HCT116 (cell line): ENCODE measurements at regions not wholly inside any gene's neighbourhood (a gene's known extent, or its start where the extent isn't known, plus 50 kb on each side); places are given as distances from the start of the nearest gene placed in this dataset.

Experiments
- ATAC-seq: fragments of 200-7000 bp; cut with Tn5 transposase; 2 replicates; pipeline ENCODE4 v1.9.1; 2020; ENCODE audit warnings: mild to moderate bottlenecking, moderate library complexity
- BruUV-seq: library from RNA; stranded (reverse); fragments of 400-500 nt; replicated peaks from 2 replicates; lab custom pipeline; 2021; lab: Mats Ljungman, UMichigan
- CTCF ChIA-PET: fragments of 300-600 bp; sonication (Branson Sonifier 250); formaldehyde crosslinking; loops from one replicate; lab custom pipeline; 2021; ENCODE audit warnings: antibody characterized with exemption; lab: Charles Lee
- POLR2A ChIA-PET: fragments of 300-600, 350-600 bp; sonication (Branson Sonifier 250); formaldehyde crosslinking; loops from one replicate; lab custom pipeline; 2021; ENCODE audit warnings: antibody characterized with exemption; lab: Charles Lee
- RAD21 ChIA-PET, 2 experiments: fragments of 300-600 bp; sonication (Branson Sonifier 250); formaldehyde crosslinking; loops; one replicate each; lab custom pipeline; 2023; ENCODE audit warnings: low total read pairs in 2 of 2; ENCODE audit not compliant: uncharacterized antibody in 2 of 2, unreplicated experiment in 2 of 2, low non-redundant PET in 1 of 2; lab: Charles Lee
- DNase-seq: peaks from one replicate; pipeline ENCODE4 v3.0.0-alpha.2; 2010; ENCODE audit warnings: low read depth, low spot score
- H2AFZ ChIP-seq: fragments of 200-600 bp; shearing (Covaris generic), sonication (generic); 2 replicates; pipeline ENCODE4 v1.6.1; 2017; ENCODE audit warnings: low read depth, mixed run types, mixed read lengths, antibody characterized with exemption, low read length; ENCODE audit not compliant: poor library complexity, severe bottlenecking
- H3K27ac ChIP-seq: 2 replicates; pipeline ENCODE4 v1.5.1; 2012; ENCODE audit warnings: low read depth, low read length
- H3K27me3 ChIP-seq: fragments of 200-600 bp; sonication (generic); 2 replicates; pipeline ENCODE4 v1.6.1; 2016; ENCODE audit warnings: mixed run types, low read length, mixed read lengths; ENCODE audit not compliant: insufficient read depth
- H3K36me3 ChIP-seq, 2 experiments: fragments of 200-500 bp in 1 of 2; fragments of 200-600 bp in 1 of 2; sonication (Bioruptor generic) in 1 of 2; sonication (generic) in 1 of 2; 2 replicates each; pipeline versions ENCODE4 v1.5.1 to v1.6.1; 2014 to 2016; ENCODE audit warnings: low read length in 2 of 2, inconsistent platforms in 1 of 2, mixed read lengths in 1 of 2, mixed run types in 1 of 2; ENCODE audit not compliant: insufficient read depth in 2 of 2, control insufficient read depth in 1 of 2
- H3K4me1 ChIP-seq, 2 experiments: fragments of 200-600 bp in 1 of 2; sonication (generic) in 1 of 2; 2 replicates each; pipeline versions ENCODE4 v1.5.1 to v1.6.1; 2012 to 2017; ENCODE audit warnings: low read length in 2 of 2, inconsistent platforms in 1 of 2, mild to moderate bottlenecking in 1 of 2, mixed read lengths in 1 of 2, mixed run types in 1 of 2, moderate library complexity in 1 of 2; ENCODE audit not compliant: insufficient read depth in 2 of 2, control insufficient read depth in 1 of 2
- H3K4me2 ChIP-seq: fragments of 200-600 bp; sonication (generic); 2 replicates; pipeline ENCODE4 v1.6.1; 2017; ENCODE audit warnings: mixed run types, low read length, mixed read lengths
- H3K4me3 ChIP-seq, 2 experiments: fragments of 200-600 bp in 1 of 2; sonication (generic) in 1 of 2; replicated peaks in 1 of 2; 2 replicates each; pipeline ENCODE4 v1.5.1; 2011 to 2016; ENCODE audit warnings: low read length in 2 of 2, control low read depth in 1 of 2, low read depth in 1 of 2, mild to moderate bottlenecking in 1 of 2, mixed read lengths in 1 of 2, mixed run types in 1 of 2
- H3K79me2 ChIP-seq: fragments of 200-600 bp; sonication (generic); 2 replicates; pipeline ENCODE4 v1.6.1; 2017; ENCODE audit warnings: mild to moderate bottlenecking, mixed run types, low read length, moderate library complexity, mixed read lengths; ENCODE audit not compliant: insufficient read depth
- H3K9ac ChIP-seq: fragments of 200-600 bp; sonication (generic); 2 replicates; pipeline ENCODE4 v1.6.1; 2016; ENCODE audit warnings: low read length, mixed read lengths
- H3K9me2 ChIP-seq: fragments of 200-600 bp; sonication (generic), shearing (Covaris generic); 2 replicates; pipeline ENCODE4 v1.6.1; 2017; ENCODE audit warnings: mixed run types, mild to moderate bottlenecking, moderate library complexity; ENCODE audit not compliant: insufficient read depth
- H3K9me3 ChIP-seq, 2 experiments: fragments of 200-500 bp in 1 of 2; fragments of 200-600 bp in 1 of 2; sonication (Bioruptor generic) in 1 of 2; sonication (generic) in 1 of 2; 2 replicates each; pipeline ENCODE4 v1.6.1; 2014 to 2017; ENCODE audit warnings: low read length in 2 of 2, mixed read lengths in 2 of 2, inconsistent platforms in 1 of 2, low read depth in 1 of 2, mild to moderate bottlenecking in 1 of 2, mixed run types in 1 of 2, moderate library complexity in 1 of 2; ENCODE audit not compliant: control insufficient read depth in 1 of 2, insufficient read depth in 1 of 2
- H4K20me1 ChIP-seq: fragments of 200-600 bp; sonication (generic), shearing (Covaris generic); 2 replicates; pipeline ENCODE4 v1.6.1; 2017; ENCODE audit warnings: mixed run types, mild to moderate bottlenecking, moderate library complexity; ENCODE audit not compliant: insufficient read depth
- CEBPB ChIP-seq: IDR thresholded peaks from 2 replicates; pipeline ENCODE4 v1.6.1; 2012; ENCODE audit warnings: low read depth
- CTCF ChIP-seq, 3 experiments: fragments of 200-600 bp in 1 of 3; sonication (generic) in 1 of 3; IDR thresholded peaks in 2 of 3; conservative IDR thresholded peaks in 1 of 3; 2 replicates each; pipeline ENCODE4 v1.5.1; 2012 to 2017; ENCODE audit warnings: low read depth in 2 of 3, low read length in 2 of 3, antibody characterized with exemption in 1 of 3, borderline replicate concordance in 1 of 3, control low read depth in 1 of 3, mild to moderate bottlenecking in 1 of 3, mixed read lengths in 1 of 3, mixed run types in 1 of 3, moderate library complexity in 1 of 3; ENCODE audit not compliant: insufficient read depth in 1 of 3
- ELF1 ChIP-seq: IDR thresholded peaks from 2 replicates; pipeline ENCODE4 v1.6.1; 2012; ENCODE audit warnings: low read depth, borderline replicate concordance
- FOSL1 ChIP-seq: IDR thresholded peaks from 2 replicates; pipeline ENCODE4 v1.6.1; 2012; ENCODE audit warnings: low read depth
- RAD21 ChIP-seq: IDR thresholded peaks from 2 replicates; pipeline ENCODE4 v1.6.1; 2012; ENCODE audit warnings: low read depth, mild to moderate bottlenecking
- REST ChIP-seq: IDR thresholded peaks from 2 replicates; pipeline ENCODE4 v1.6.1; 2012; ENCODE audit warnings: low read depth
- SRF ChIP-seq: IDR thresholded peaks from 2 replicates; pipeline ENCODE4 v1.6.1; 2012; ENCODE audit warnings: low read depth
- YY1 ChIP-seq: IDR thresholded peaks from 2 replicates; pipeline ENCODE4 v1.6.1; 2011; ENCODE audit warnings: low read length, low read depth, moderate library complexity, mild to moderate bottlenecking; ENCODE audit not compliant: insufficient replicate concordance; ENCODE audit errors: extremely low read depth
- ZBTB33 ChIP-seq: IDR thresholded peaks from 2 replicates; pipeline ENCODE4 v1.6.1; 2011; ENCODE audit warnings: mild to moderate bottlenecking, low read length, moderate library complexity; ENCODE audit not compliant: insufficient replicate concordance; ENCODE audit errors: extremely low read depth
- intact Hi-C: fragments of 100-400 bp; cut with micrococcal nuclease; formaldehyde crosslinking; loops from 2 replicates; pipeline ENCODE4 v1.10.0; 2022

GRCh38 chr10:81019029-81019890 is 481.6 kb downstream of the SH2D4B start:
- Histone ChIP-seq H3K9me2 (no peaks in the 10 kb centered on the region), H3K9me3 (no peaks in the 10 kb centered on the region), H4K20me1 (no peaks in the 10 kb centered on the region), H2AFZ (no peak overlapping the region), H3K27ac (no peak overlapping the region), H3K36me3 (no peaks in the 10 kb centered on the region), H3K79me2 (no peaks in the 10 kb centered on the region), H3K4me2 (no peak overlapping the region), H3K27me3 (no peaks in the 10 kb centered on the region), H3K9ac (no peak overlapping the region), H3K4me1 (no peaks in the 10 kb centered on the region)
- intact Hi-C loops, result loop anchor here (2.0 to 10.0 kb wide), 3 partner anchors 324 to 636 kb away; no protein-coding TSS in a partner anchor
- ATAC-seq (peak; percentile 82), DNase-seq (peak; percentile 31)
- ChIA-PET CTCF (interaction anchor here (0.7 to 1.4 kb wide), 5 partner anchors 9 to 641 kb away, joined by 3 to 4 read pairs (median 3); no protein-coding TSS in a partner anchor), RAD21 (no interaction called here), POLR2A (no interaction called here)
- no peak for TF ChIP-seq FOSL1
- TF ChIP-seq RAD21, result peak; percentile 42
- TF ChIP-seq CEBPB, result no peak
- TF ChIP-seq ZBTB33, result no peak
- peak; percentile 37 to 71 (median 66); a peak in 4 of 6 replicates for TF ChIP-seq CTCF (IDR thresholded peaks at IDR 0.05 in 2 of 3, conservative IDR thresholded peaks at IDR 0.05 in 1 of 3; ENCODE audit: borderline replicate concordance in 1 of 3, insufficient read depth in 1 of 3, low read depth in 2 of 3, low read length in 2 of 3)
- TF ChIP-seq ELF1, result no peak
- no peak for TF ChIP-seq REST
- TF ChIP-seq SRF, result no peak
- no peak for TF ChIP-seq YY1
- TF ChIP-seq, all 23 proteins: peak for 2
- no TSS peak for BruUV-seq
- H3K4me3 ChIP-seq, result no peak overlapping the region
